Body of pancreas (tissue), 4 donors: ENCODE measurements at regions not wholly inside any gene's neighbourhood (a gene's known extent, or its start where the extent isn't known, plus 50 kb on each side); places are given as distances from the start of the nearest gene placed in this dataset.

ENCODE experiments used
- CTCF ChIP-seq, 7 experiments: fragments of 450-650 bp in 4 of 7; fragments of 200-600 bp in 3 of 7; sonication (generic) in 3 of 7; IDR thresholded peaks; one replicate each; pipeline ENCODE4 v1.5.1; 2016 to 2019; ENCODE audit warnings: antibody characterized with exemption in 7 of 7
- POLR2A ChIP-seq, 3 donors: fragments of 450-650 bp; IDR thresholded peaks; one replicate each; pipeline ENCODE4 v1.6.1; 2016; ENCODE audit warnings: antibody characterized with exemption in 3 of 3, mild to moderate bottlenecking in 2 of 3

- TF ChIP-seq CTCF (IDR thresholded peaks at IDR 0.05) = no peak
- TF ChIP-seq POLR2A (IDR thresholded peaks at IDR 0.05) = no peak
Measured at GRCh38 chr1:232425421-232425820, 204.5 kb downstream of the SIPA1L2 start.
